Tongue (tissue), 1 donor: ENCODE measurements at regions not wholly inside any gene's neighbourhood (a gene's known extent, or its start where the extent isn't known, plus 50 kb on each side); places are given as distances from the start of the nearest gene placed in this dataset.
A peak's percentile ranks its signal among the peaks of the same experiment; 100 is the strongest.

ENCODE experiments used
- DNase-seq: peaks from one replicate; pipeline ENCODE4 v3.0.0-alpha.2; 2015

- peak; percentile 71 for DNase-seq
These were observed 139.8 kb upstream of the GSE1 start for GRCh38 chr16:85473323-85473722.

- DNase-seq: peak; percentile 95
These were observed 139.1 kb upstream of the GSE1 start for GRCh38 chr16:85473909-85474620.

GRCh38 chr16:85474621-85475217, 138.4 kb upstream of the GSE1 start:
- DNase-seq: no peak

- DNase-seq: no peak
These were observed 137.9 kb upstream of the GSE1 start for GRCh38 chr16:85475233-85475632.

- no peak for DNase-seq
These were observed 137.3 kb upstream of the GSE1 start for GRCh38 chr16:85475691-85476300.

- DNase-seq: no peak
These were observed 136.7 kb upstream of the GSE1 start for GRCh38 chr16:85476389-85476788.

GRCh38 chr16:85477801-85478363, 135.2 kb upstream of the GSE1 start:
- DNase-seq: no peak

- DNase-seq: peak; percentile 67
These were observed 133.0 kb upstream of the GSE1 start for GRCh38 chr16:85479972-85480726.

GRCh38 chr16:85480727-85481101, 132.4 kb upstream of the GSE1 start:
- DNase-seq: peak; percentile 72

- DNase-seq: no peak
These were observed 131.9 kb upstream of the GSE1 start for GRCh38 chr16:85481206-85481605.

- DNase-seq: no peak
These were observed 131.4 kb upstream of the GSE1 start for GRCh38 chr16:85481738-85482137.

GRCh38 chr16:85483424-85483823, 129.7 kb upstream of the GSE1 start:
- DNase-seq: no peak

GRCh38 chr16:85484347-85485300, 128.5 kb upstream of the GSE1 start:
- no peak for DNase-seq

GRCh38 chr16:85485379-85485778, 127.7 kb upstream of the GSE1 start:
- DNase-seq: no peak

- DNase-seq: no peak
These were observed 126.7 kb upstream of the GSE1 start for GRCh38 chr16:85486256-85486915.

GRCh38 chr16:85488414-85488813, 124.7 kb upstream of the GSE1 start:
- no peak for DNase-seq

GRCh38 chr16:85490407-85491057, 122.6 kb upstream of the GSE1 start:
- no peak for DNase-seq

- peak; percentile 55 for DNase-seq
These were observed 121.9 kb upstream of the GSE1 start for GRCh38 chr16:85491058-85491771.

GRCh38 chr16:85491798-85492294, 121.3 kb upstream of the GSE1 start:
- peak; percentile 72 for DNase-seq
